Parathyroid adenoma (tissue), 2 donors: ENCODE measurements at regions not wholly inside any gene's neighbourhood (a gene's known extent, or its start where the extent isn't known, plus 50 kb on each side); places are given as distances from the start of the nearest gene placed in this dataset.

Source experiments
- H2AFZ ChIP-seq: fragments of 300-600 bp; sonication (generic); one replicate; pipeline ENCODE4 v1.7.0; 2017; ENCODE audit warnings: antibody characterized with exemption, mild to moderate bottlenecking
- H3K27ac ChIP-seq: fragments of 300-600 bp; sonication (generic); one replicate; pipeline ENCODE4 v1.7.0; 2017
- H3K27me3 ChIP-seq: fragments of 300-600 bp; sonication (generic); one replicate; pipeline ENCODE4 v1.7.0; 2017; ENCODE audit warnings: low read length; ENCODE audit not compliant: control insufficient read depth, insufficient read depth
- H3K36me3 ChIP-seq: fragments of 300-600 bp; sonication (generic); one replicate; pipeline ENCODE4 v1.7.0; 2017; ENCODE audit warnings: low read length; ENCODE audit not compliant: control insufficient read depth, insufficient read depth
- H3K4me1 ChIP-seq: fragments of 300-600 bp; sonication (generic); one replicate; pipeline ENCODE4 v1.7.0; 2017; ENCODE audit warnings: control low read depth
- H3K4me2 ChIP-seq: fragments of 300-600 bp; sonication (generic); one replicate; pipeline ENCODE4 v1.7.0; 2017; ENCODE audit warnings: low read length
- H3K4me3 ChIP-seq: fragments of 300-600 bp; sonication (generic); one replicate; pipeline ENCODE4 v1.7.0; 2017; ENCODE audit warnings: low read depth, low read length
- H3K79me2 ChIP-seq: fragments of 300-600 bp; sonication (generic); one replicate; pipeline ENCODE4 v1.7.0; 2017; ENCODE audit warnings: control low read depth
- H3K9ac ChIP-seq: fragments of 300-600 bp; sonication (generic); one replicate; pipeline ENCODE4 v1.7.0; 2017; ENCODE audit warnings: mild to moderate bottlenecking
- H3K9me3 ChIP-seq: fragments of 300-600 bp; sonication (generic); one replicate; pipeline ENCODE4 v1.7.0; 2017; ENCODE audit warnings: low read length; ENCODE audit not compliant: control insufficient read depth
- CTCF ChIP-seq: fragments of 300-600 bp; sonication (generic); IDR thresholded peaks from one replicate; pipeline ENCODE4 v1.7.0; 2017; ENCODE audit warnings: antibody characterized with exemption, mild to moderate bottlenecking
- donor health status: primary hyperparathyroidism.

GRCh38 chr9:84563691-84564090 lies 105.8 kb upstream of the NTRK2 start:
- no peaks in the 10 kb centered on the region for H3K4me1 ChIP-seq
- no peaks in the 10 kb centered on the region for H3K27me3 ChIP-seq
- TF ChIP-seq CTCF, result no peak
- no peaks in the 10 kb centered on the region for H3K36me3 ChIP-seq
- no peaks in the 10 kb centered on the region for H3K79me2 ChIP-seq
- H3K9ac ChIP-seq, result no peak overlapping the region
- no peak overlapping the region for H3K27ac ChIP-seq
- no peak overlapping the region for H3K4me2 ChIP-seq
- H3K4me3 ChIP-seq, result no peak overlapping the region
- H2AFZ ChIP-seq, result no peak overlapping the region
- H3K9me3 ChIP-seq, result no peaks in the 10 kb centered on the region

- no peaks in the 10 kb centered on the region for H3K27me3 ChIP-seq
- no peak for TF ChIP-seq CTCF
- no peak overlapping the region for H3K9ac ChIP-seq
- H3K36me3 ChIP-seq, result no peaks in the 10 kb centered on the region
- no peak overlapping the region for H3K4me3 ChIP-seq
- no peaks in the 10 kb centered on the region for H3K4me1 ChIP-seq
- H3K27ac ChIP-seq, result no peak overlapping the region
- H3K4me2 ChIP-seq, result no peak overlapping the region
- H3K9me3 ChIP-seq, result no peaks in the 10 kb centered on the region
- no peaks in the 10 kb centered on the region for H3K79me2 ChIP-seq
- H2AFZ ChIP-seq, result no peak overlapping the region
These were observed 101.7 kb upstream of the NTRK2 start for GRCh38 chr9:84567805-84568204.

- Histone ChIP-seq H3K4me2 (no peak overlapping the region), H2AFZ (no peak overlapping the region), H3K36me3 (no peaks in the 10 kb centered on the region), H3K27ac (no peak overlapping the region), H3K4me3 (no peak overlapping the region), H3K9ac (no peak overlapping the region), H3K9me3 (no peaks in the 10 kb centered on the region), H3K27me3 (no peaks in the 10 kb centered on the region), H3K79me2 (no peaks in the 10 kb centered on the region), H3K4me1 (no peaks in the 10 kb centered on the region)
- no peak for TF ChIP-seq CTCF
These were observed 98.9 kb upstream of the NTRK2 start for GRCh38 chr9:84570482-84571154.

- H3K79me2 ChIP-seq, result no peaks in the 10 kb centered on the region
- H2AFZ ChIP-seq, result no peak overlapping the region
- no peak overlapping the region for H3K27ac ChIP-seq
- H3K9me3 ChIP-seq, result no peaks in the 10 kb centered on the region
- H3K4me1 ChIP-seq, result no peaks in the 10 kb centered on the region
- no peaks in the 10 kb centered on the region for H3K36me3 ChIP-seq
- H3K27me3 ChIP-seq, result no peaks in the 10 kb centered on the region
- H3K9ac ChIP-seq, result no peak overlapping the region
- no peak for TF ChIP-seq CTCF
- no peak overlapping the region for H3K4me3 ChIP-seq
- no peak overlapping the region for H3K4me2 ChIP-seq
These were observed 96.4 kb upstream of the NTRK2 start for GRCh38 chr9:84573083-84573482.

GRCh38 chr9:84575705-84576104 lies 93.8 kb upstream of the NTRK2 start:
- no peaks in the 10 kb centered on the region for H3K79me2 ChIP-seq
- no peak overlapping the region for H3K27ac ChIP-seq
- no peak overlapping the region for H3K4me3 ChIP-seq
- no peaks in the 10 kb centered on the region for H3K36me3 ChIP-seq
- no peaks in the 10 kb centered on the region for H3K27me3 ChIP-seq
- TF ChIP-seq CTCF, result no peak
- H3K4me2 ChIP-seq, result no peak overlapping the region
- H3K9me3 ChIP-seq, result no peaks in the 10 kb centered on the region
- H2AFZ ChIP-seq, result no peak overlapping the region
- no peaks in the 10 kb centered on the region for H3K4me1 ChIP-seq
- no peak overlapping the region for H3K9ac ChIP-seq
